ENCODE measurements at regions not wholly inside any gene's neighbourhood (a gene's known extent, or its start where the extent isn't known, plus 50 kb on each side); places are given as distances from the start of the nearest gene placed in this dataset.

DNA sequence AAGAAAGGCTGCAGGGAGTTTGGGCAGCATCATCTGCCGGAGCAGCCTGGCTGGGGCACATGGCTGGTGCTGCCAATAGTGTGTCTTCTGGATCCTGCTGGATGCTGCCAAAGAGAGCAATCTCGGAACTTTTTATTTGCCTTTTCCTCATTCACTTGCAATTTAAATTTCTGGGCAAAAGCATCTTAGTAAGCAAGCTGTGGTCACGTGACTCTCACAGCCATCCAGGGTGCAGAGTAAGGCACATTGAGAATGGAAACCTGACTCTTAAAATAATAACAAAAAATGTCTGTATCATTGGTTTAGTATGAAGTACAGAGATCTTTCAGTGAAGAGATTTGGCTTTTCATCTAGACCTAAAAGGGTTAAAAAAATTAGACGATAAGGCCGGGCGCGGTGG, 910.3 kb downstream of the STIM2 start:
- TF ChIP-seq POLR2A (IDR thresholded peaks at IDR 0.05; ENCODE audit: low read depth, low read length), result no peak
- no peak for TF ChIP-seq POLR2AphosphoS5 (IDR thresholded peaks at IDR 0.05; ENCODE audit: low read depth, low read length)
